PC-3 (cell line): ENCODE measurements at regions not wholly inside any gene's neighbourhood (a gene's known extent, or its start where the extent isn't known, plus 50 kb on each side); places are given as distances from the start of the nearest gene placed in this dataset.
A peak's percentile ranks its signal among the peaks of the same experiment; 100 is the strongest.

Experiments used
- ATAC-seq: fragments of 200-7000 bp; cut with Tn5 transposase; 2 replicates; pipeline ENCODE4 v1.9.1; 2020; ENCODE audit warnings: mild to moderate bottlenecking, moderate library complexity
- BruUV-seq: library from RNA; stranded (reverse); fragments of 400-500 nt; replicated peaks from 2 replicates; lab custom pipeline; 2021; lab: Mats Ljungman, UMichigan
- CTCF ChIA-PET: fragments of 300-600 bp; sonication (Branson Sonifier 250); formaldehyde crosslinking; loops from one replicate; lab custom pipeline; 2022; ENCODE audit warnings: antibody characterized with exemption; lab: Charles Lee
- POLR2A ChIA-PET: fragments of 300-600 bp; sonication (Branson Sonifier 250); formaldehyde crosslinking; loops from one replicate; lab custom pipeline; 2022; ENCODE audit warnings: antibody characterized with exemption; ENCODE audit not compliant: unreplicated experiment; lab: Charles Lee
- DNase-seq: peaks from one replicate; pipeline ENCODE4 v3.0.0-alpha.2; 2015
- H2AFZ ChIP-seq: fragments of 300-600 bp; sonication (generic); 2 replicates; pipeline ENCODE4 v1.6.0; 2016; ENCODE audit warnings: antibody characterized with exemption, low read length
- H3F3A ChIP-seq: fragments of 300-600 bp; sonication (generic); one replicate; pipeline ENCODE4 v1.6.0; 2017; ENCODE audit warnings: antibody characterized with exemption, low read length, control low read depth, mild to moderate bottlenecking; ENCODE audit not compliant: unreplicated experiment
- H3K27ac ChIP-seq: fragments of 300-600 bp; sonication (generic); 2 replicates; pipeline ENCODE4 v1.5.1; 2016; ENCODE audit warnings: mild to moderate bottlenecking, low read length
- H3K27me3 ChIP-seq: fragments of 300-600 bp; sonication (generic); 2 replicates; pipeline ENCODE4 v1.6.1; 2016; ENCODE audit warnings: low read length, mixed read lengths
- H3K36me3 ChIP-seq: fragments of 300-600 bp; sonication (generic); 2 replicates; pipeline ENCODE4 v1.6.1; 2016; ENCODE audit warnings: low read depth, mixed run types, low read length, mixed read lengths
- H3K4me1 ChIP-seq: fragments of 300-600 bp; sonication (generic); 2 replicates; pipeline ENCODE4 v1.5.1; 2016; ENCODE audit warnings: low read length; ENCODE audit not compliant: insufficient read depth
- H3K4me2 ChIP-seq: fragments of 300-600 bp; sonication (generic); 2 replicates; pipeline ENCODE4 v1.6.0; 2016; ENCODE audit warnings: low read length
- H3K4me3 ChIP-seq: fragments of 300-600 bp; sonication (generic); 2 replicates; pipeline ENCODE4 v1.5.1; 2016; ENCODE audit warnings: mild to moderate bottlenecking, low read length, mixed read lengths
- H3K79me2 ChIP-seq: fragments of 300-600 bp; sonication (generic); 2 replicates; pipeline ENCODE4 v1.6.1; 2017; ENCODE audit warnings: low read length, mixed read lengths
- H3K9ac ChIP-seq: fragments of 300-600 bp; sonication (generic); 2 replicates; pipeline ENCODE4 v1.6.0; 2016; ENCODE audit warnings: mild to moderate bottlenecking, low read length
- H3K9me2 ChIP-seq: fragments of 300-600 bp; sonication (generic); replicated peaks from 2 replicates; pipeline ENCODE4 v1.6.1; 2016; ENCODE audit warnings: mixed run types, low read length, mixed read lengths
- H3K9me3 ChIP-seq: fragments of 300-600 bp; sonication (generic); 2 replicates; pipeline ENCODE4 v1.6.1; 2016; ENCODE audit warnings: low read length, mixed read lengths
- H4K20me1 ChIP-seq: fragments of 300-600 bp; sonication (generic); 2 replicates; pipeline ENCODE4 v1.6.1; 2016; ENCODE audit warnings: low read length, mixed read lengths
- EZH2 ChIP-seq: fragments of 300-600 bp; sonication (generic); IDR thresholded peaks from one replicate; pipeline ENCODE4 v1.6.1; 2017; ENCODE audit warnings: antibody characterized with exemption, mild to moderate bottlenecking, low read length; ENCODE audit not compliant: unreplicated experiment
- EZH2phosphoT487 ChIP-seq: fragments of 300-600 bp; sonication (generic); IDR thresholded peaks from 2 replicates; pipeline ENCODE4 v1.6.1; 2018; ENCODE audit warnings: mild to moderate bottlenecking, antibody characterized with exemption, low read length, borderline replicate concordance
- intact Hi-C: fragments of 100-400 bp; cut with micrococcal nuclease; formaldehyde crosslinking; loops from 2 replicates; pipeline ENCODE4 v1.9.0; 2023
- TF ChIP-seq, protein P1 (sequence below): fragments of 300-600 bp; sonication (generic); conservative IDR thresholded peaks from 2 replicates; pipeline ENCODE4 v1.5.1; 2017; ENCODE audit warnings: antibody characterized with exemption, low read depth, mild to moderate bottlenecking, low read length

GRCh38 chr18:10193444-10193843 lies 261.0 kb upstream of the APCDD1 start:
- DNase-seq (no peak), ATAC-seq (no peak)
- Histone ChIP-seq H3K4me1 (no peaks in the 10 kb centered on the region), H3K9me3 (no peaks in the 10 kb centered on the region), H3F3A (no peaks in the 10 kb centered on the region), H3K79me2 (no peaks in the 10 kb centered on the region), H3K9me2 (no peaks in the 10 kb centered on the region), H2AFZ (no peak overlapping the region), H3K4me2 (no peak overlapping the region), H3K27me3 (peaks cover 8% of the 10 kb centered on the region; the same call in 1 of the 2 replicates), H3K4me3 (no peak overlapping the region), H3K36me3 (no peaks in the 10 kb centered on the region), H4K20me1 (no peaks in the 10 kb centered on the region), H3K9ac (no peak overlapping the region), H3K27ac (no peak overlapping the region)
- intact Hi-C loops, result no loop called here
- CTCF ChIA-PET, result no interaction called here
- no TSS peak for BruUV-seq
- TF ChIP-seq, protein P1, sequence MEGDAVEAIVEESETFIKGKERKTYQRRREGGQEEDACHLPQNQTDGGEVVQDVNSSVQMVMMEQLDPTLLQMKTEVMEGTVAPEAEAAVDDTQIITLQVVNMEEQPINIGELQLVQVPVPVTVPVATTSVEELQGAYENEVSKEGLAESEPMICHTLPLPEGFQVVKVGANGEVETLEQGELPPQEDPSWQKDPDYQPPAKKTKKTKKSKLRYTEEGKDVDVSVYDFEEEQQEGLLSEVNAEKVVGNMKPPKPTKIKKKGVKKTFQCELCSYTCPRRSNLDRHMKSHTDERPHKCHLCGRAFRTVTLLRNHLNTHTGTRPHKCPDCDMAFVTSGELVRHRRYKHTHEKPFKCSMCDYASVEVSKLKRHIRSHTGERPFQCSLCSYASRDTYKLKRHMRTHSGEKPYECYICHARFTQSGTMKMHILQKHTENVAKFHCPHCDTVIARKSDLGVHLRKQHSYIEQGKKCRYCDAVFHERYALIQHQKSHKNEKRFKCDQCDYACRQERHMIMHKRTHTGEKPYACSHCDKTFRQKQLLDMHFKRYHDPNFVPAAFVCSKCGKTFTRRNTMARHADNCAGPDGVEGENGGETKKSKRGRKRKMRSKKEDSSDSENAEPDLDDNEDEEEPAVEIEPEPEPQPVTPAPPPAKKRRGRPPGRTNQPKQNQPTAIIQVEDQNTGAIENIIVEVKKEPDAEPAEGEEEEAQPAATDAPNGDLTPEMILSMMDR, result no peak
- POLR2A ChIA-PET, result no interaction called here

- no peak for ATAC-seq
- Histone ChIP-seq H3K9ac (no peak overlapping the region), H3K36me3 (no peaks in the 10 kb centered on the region), H3K27ac (no peak overlapping the region), H3F3A (no peaks in the 10 kb centered on the region), H3K4me3 (no peak overlapping the region), H3K9me2 (no peaks in the 10 kb centered on the region), H3K27me3 (peaks cover 9% of the 10 kb centered on the region; the same call in 1 of the 2 replicates), H3K4me1 (no peaks in the 10 kb centered on the region), H3K4me2 (no peak overlapping the region), H2AFZ (no peak overlapping the region), H4K20me1 (no peaks in the 10 kb centered on the region), H3K9me3 (no peaks in the 10 kb centered on the region), H3K79me2 (no peaks in the 10 kb centered on the region)
- BruUV-seq, result no TSS peak
- intact Hi-C loops, result no loop called here
- CTCF ChIA-PET, result no interaction called here
- no peak for DNase-seq
- POLR2A ChIA-PET, result no interaction called here
- TF ChIP-seq, protein P1, result peak; percentile 25; the same call in 1 of the 2 replicates
- TF ChIP-seq EZH2phosphoT487 (no peak), EZH2 (no peak)
These were observed 259.8 kb upstream of the APCDD1 start for GRCh38 chr18:10194592-10194991.

DNA sequence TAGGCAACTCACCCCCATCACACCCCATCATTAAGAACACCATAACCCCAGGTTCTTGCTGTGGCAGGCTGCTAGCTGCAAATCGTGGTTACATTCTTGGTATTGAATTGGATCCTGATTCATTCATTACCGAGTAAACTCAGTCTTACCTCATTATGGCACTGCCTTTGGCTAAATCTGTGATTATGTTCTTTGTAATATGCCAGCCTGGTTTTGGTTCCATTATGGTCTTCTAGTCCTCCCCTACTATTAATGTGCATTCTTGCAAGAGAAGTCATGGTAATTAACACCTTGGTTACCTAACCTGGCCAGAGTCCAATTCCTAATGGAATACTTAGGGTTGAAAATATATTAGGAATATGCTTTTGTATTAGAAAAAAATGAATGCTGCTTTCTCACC lies 258.9 kb upstream of the APCDD1 start:
- DNase-seq, result no peak
- POLR2A ChIA-PET, result no interaction called here
- Histone ChIP-seq H3K9me2 (no peaks in the 10 kb centered on the region), H2AFZ (no peak overlapping the region), H3K9me3 (no peaks in the 10 kb centered on the region), H3K4me1 (no peaks in the 10 kb centered on the region), H3K27me3 (peaks cover 9% of the 10 kb centered on the region; the same call in 1 of the 2 replicates), H3F3A (no peaks in the 10 kb centered on the region), H3K9ac (no peak overlapping the region), H3K4me2 (no peak overlapping the region), H3K4me3 (no peak overlapping the region), H3K27ac (no peak overlapping the region), H3K79me2 (no peaks in the 10 kb centered on the region), H4K20me1 (no peaks in the 10 kb centered on the region), H3K36me3 (no peaks in the 10 kb centered on the region)
- intact Hi-C loops, result no loop called here
- ATAC-seq, result no peak
- TF ChIP-seq EZH2, result no peak
- no peak for TF ChIP-seq EZH2phosphoT487
- TF ChIP-seq, protein P1, result no peak
- BruUV-seq, result no TSS peak
- CTCF ChIA-PET, result no interaction called here
